RPMI7951 (cell line): ENCODE measurements at regions not wholly inside any gene's neighbourhood (a gene's known extent, or its start where the extent isn't known, plus 50 kb on each side); places are given as distances from the start of the nearest gene placed in this dataset.

ENCODE experiments used
- DNase-seq: peaks from one replicate; pipeline ENCODE4 v3.0.0-alpha.2; 2012; ENCODE audit warnings: low read depth

DNA sequence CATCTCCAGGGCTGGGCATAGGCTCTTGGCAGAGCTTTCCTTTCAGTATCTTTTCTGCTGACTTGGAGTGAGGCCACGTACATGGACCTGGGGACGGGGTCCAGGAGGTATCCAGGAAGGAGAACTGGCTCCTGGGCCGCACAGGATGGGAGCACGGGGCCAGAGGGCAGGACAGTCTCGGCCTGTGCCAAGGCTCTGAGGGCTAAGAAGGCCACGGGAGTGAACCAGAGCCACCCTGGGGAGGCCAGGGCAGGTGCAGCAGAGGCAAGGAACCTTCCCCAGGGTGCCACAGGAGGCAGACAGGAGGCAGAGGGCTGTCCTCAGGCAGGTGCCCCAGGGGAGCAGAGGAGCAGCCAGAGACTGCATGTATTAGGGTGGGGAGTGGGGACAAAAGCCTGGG, 50.3 kb downstream of the PLXNA1 start:
- no peak for DNase-seq

DNA sequence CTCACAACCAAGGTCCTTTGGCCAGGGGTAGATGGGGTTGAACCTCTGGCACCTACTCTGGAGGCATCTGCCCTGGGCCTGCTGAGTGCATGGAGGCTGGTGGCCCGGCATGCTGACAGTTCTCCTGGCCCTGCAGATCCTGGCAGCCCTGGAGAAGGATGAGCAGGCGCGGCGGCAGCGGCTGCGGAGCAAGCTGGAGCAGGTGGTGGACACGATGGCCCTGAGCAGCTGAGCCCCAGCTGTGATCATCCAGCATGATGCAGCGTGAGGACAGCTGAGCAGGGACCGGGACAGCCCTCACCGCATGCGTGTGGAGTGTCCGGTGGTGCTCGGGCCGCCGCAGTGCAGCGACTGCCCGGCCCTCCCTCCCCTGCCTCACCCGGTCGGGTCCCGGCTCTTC, 50.9 kb downstream of the PLXNA1 start:
- DNase-seq: no peak

DNA sequence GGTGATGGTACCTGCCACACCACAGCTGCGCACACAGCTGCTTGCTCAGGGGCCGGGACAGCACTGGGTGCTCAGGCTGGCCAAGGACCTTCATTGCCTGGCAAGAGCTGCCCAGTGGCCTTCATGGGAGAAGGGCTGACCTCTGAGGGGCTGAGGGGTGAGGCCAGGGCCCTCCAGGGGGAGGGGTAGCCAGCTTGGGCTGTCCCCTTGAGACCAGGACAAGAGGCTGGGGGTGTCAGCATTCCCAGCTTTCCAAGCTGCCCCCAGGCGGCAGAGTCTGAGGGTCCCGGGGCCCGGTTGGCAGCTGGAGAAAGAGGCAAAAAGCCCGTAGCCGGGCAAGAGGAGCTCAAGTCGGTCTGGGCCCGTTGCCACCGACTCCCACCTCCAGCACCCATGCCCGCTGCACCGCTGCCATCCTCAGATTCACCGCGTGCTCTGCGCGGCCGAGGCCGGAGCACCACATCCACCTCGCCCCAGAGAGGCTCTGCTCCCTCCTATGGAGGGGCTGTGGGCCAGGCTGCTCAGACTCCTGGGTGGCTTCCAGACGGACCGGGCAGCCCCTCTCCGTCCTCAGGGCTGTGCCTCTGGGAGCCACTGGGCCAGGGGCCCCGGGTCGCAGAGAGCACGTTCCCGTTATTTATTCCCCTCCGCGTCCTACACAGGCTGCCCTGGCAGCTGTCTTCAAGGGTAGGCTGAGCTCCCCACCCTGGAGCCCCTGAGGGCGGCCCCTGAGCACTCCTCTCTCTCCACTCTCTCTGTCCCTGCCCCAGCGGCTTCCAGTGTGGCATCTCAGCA, 51.5 kb downstream of the PLXNA1 start:
- DNase-seq: no peak

DNA sequence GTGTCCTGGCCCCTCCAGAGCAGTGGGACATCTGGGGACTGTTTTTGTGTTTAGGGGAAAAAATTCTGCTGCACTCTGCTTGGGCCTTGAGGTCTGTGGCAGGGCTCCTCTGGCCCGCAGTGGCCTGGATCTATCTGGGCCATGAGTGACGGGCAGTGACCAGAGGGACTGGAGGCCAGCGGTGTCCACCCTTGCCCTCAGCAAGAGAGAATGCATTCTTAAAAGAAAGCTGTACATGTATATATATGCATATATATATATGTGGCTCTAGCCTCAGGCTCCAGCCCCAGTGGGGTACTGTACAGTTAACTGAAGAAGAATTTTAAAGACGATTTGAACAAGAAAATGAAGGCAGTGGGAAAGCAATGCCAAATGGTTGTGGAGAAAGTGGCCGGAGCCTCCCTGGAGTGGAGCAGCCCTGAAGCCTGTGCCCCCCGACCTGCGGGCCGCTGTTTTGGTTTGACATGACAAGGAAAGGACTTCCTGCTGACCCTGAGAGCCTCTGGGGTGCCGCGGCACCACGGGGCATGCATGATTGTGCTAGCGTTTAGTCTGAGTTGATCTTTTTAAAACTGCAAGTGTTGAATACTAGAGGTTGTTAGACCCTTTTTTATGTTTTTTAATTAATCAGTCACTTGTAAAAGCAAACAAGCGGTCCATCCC, 52.2 kb downstream of the PLXNA1 start:
- DNase-seq: no peak

DNA sequence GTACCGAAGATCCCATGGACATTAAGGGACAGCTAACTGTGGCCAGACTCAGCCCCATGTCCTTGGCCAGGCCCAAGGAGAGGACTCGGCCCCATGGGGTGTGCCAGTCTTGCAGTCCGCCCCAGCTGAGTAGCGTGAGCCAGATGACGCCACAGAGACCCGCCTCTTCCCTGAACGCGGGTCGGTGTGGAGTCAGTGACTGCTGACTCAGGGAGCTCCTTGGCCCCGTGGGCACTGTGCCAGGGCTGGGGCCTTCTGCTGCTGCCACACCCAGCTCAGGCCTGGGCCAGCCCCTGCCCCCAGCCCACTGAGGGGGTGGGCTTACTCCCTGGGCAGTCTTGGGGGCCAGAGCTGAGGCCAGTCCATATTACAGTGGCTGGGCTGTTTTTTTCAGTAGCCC, 52.8 kb downstream of the PLXNA1 start:
- peak; percentile 78 for DNase-seq

DNA sequence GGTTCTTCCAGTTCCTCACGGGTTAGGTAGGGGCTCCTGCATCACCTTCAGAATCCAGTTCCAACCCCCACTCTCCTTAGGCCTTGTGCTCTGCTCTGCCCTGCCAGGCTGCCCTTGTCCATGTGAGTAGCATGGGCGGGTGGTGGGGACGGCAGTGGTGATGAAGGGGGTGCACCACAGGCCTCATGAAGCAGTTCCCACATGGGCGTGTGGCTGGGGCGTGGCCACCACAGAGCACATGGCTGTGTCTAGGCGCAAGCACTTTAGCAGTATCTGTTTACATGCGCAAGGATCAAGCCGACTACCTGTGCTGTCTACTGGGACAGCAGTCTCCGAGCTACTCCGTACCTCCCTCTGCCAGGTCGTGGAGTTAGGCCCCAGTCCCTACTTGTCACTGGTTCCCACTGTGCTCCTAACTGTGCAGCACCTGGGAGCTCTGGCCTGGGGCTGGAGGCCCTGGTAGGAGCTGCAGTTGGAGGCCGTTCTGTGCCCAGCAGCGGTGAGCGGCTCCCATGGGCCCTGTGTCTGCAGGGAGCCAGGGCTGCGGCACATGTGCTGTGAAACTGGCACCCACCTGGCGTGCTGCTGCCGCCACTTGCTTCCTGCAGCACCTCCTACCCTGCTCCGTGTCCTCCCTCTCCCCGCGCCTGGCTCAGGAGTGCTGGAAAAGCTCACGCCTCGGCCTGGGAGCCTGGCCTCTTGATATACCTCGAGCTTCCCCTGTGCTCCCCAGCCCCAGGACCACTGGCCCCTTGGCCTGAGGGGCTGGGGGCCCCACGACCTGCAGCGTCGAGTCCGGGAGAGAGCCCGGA, 53.5 kb downstream of the PLXNA1 start:
- no peak for DNase-seq

DNA sequence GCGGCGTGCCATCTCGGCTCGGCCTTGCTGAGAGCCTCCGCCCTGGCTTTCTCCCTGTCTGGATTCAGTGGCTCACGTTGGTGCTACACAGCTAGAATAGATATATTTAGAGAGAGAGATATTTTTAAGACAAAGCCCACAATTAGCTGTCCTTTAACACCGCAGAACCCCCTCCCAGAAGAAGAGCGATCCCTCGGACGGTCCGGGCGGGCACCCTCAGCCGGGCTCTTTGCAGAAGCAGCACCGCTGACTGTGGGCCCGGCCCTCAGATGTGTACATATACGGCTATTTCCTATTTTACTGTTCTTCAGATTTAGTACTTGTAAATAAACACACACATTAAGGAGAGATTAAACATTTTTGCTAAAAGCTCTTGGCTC, 54.1 kb downstream of the PLXNA1 start:
- DNase-seq: no peak

DNA sequence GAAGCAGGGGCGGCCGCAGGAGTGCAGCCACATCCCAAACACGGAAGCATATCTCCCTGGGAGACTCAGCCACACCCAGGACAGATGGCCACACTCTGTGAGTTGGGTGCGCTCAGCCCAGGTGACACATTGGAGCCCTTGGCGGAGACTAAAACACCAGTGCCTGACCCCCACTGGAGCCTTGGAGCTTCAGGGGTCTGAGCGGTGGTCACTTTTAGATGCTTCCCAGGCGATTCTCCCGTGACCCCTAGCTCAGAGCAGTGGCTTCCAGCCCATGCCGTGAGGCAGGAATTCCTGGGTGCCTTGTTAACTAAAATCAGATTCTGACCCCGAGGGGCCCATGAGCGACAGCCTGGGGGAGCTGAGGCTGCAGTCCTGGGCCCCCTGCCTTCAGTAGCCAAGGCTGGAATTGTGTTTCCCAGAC, 54.5 kb downstream of the PLXNA1 start:
- no peak for DNase-seq

DNA sequence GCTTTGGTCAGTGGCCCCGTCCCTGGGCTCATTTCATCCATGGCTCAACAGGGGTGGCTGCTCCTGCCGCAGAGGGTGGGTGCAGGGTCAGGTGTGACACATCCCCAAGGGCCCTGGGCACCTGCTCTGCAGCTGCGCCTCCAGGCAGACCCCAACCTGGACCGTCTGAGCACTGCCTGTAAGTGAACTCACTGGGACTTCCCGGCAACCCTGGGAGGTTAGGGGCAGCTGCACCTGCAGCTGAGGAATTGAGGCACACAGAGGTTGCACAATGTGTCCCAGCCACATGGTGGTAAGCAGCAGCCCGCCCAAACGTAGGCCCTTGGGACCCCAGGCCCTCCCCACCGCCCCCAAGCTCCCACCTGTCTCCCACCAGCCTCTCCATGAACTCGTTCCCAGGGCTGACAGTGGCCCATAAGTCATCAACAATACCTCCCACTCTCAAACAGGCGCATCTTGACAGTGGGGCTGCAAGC, 55.1 kb downstream of the PLXNA1 start:
- no peak for DNase-seq

DNA sequence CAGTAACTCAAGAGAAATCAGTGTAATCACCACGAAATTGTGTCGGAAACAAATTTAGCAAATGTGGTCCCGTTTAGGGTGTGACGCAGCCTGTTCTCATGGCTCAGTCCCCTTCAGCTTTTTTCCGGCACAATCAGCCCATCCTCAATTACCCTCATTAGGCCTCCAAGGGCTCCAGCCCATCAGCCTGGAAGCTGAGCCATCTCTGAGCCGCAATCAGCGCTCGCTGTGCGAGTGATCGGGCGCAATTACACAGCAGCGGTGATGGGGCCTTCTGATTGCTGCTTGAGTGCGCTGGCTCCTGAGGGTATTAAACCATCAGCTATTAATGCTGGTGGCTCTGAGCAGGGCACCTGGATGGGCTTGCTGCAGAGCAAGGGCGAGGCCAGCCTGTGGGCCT, 55.6 kb downstream of the PLXNA1 start:
- DNase-seq: no peak

DNA sequence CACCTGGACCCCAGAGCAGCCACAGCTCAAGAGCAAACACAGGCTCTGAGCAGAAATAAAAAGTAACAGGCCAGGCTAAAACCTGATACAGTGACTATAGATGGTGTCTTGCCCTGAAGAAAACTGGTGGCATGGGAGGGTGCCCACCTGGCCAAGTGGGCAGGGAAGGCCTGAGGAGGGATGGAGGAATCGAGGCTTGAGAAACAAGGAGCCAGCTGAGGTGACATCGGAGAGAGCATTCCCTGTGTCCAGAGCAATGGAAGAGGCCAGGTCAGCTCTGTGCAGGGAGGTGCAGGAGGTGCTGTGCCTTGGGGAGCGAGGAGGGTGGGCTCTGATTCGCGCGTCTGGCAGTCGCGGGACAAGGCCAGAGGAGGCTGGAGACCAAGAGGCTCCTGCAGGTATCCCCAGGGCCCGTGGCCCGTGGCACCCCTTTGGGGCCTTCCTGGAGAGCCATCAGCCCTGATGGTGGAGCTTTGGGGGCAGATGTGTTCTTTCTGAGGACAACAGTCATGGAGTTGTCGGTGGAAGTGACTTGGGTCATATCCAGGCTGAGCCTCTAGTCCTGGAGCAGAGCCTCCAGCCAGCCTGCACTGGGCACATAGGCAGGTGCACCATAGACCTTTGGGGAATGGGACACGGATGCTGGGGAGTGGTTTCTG, 56.1 kb downstream of the PLXNA1 start:
- no peak for DNase-seq

DNA sequence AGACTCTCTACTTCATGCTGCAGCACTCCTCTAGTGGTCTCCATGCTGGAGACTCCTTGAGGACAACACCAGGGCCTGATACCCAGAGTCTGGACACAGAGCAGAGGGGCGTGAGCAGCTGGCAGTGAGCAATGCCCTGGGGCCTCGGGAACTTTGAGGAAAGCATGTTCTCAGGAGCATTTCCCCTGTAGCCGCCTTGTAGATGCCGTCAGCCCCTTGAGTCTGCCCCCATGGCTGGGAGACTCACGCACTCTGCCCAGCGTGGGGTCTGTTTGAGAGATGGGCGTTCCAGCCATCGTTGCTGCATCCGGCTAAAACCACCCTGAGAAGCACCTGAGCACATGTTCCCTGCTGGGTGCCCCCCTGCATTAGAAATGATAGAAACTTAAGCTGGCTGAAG, 56.8 kb downstream of the PLXNA1 start:
- DNase-seq: no peak

DNA sequence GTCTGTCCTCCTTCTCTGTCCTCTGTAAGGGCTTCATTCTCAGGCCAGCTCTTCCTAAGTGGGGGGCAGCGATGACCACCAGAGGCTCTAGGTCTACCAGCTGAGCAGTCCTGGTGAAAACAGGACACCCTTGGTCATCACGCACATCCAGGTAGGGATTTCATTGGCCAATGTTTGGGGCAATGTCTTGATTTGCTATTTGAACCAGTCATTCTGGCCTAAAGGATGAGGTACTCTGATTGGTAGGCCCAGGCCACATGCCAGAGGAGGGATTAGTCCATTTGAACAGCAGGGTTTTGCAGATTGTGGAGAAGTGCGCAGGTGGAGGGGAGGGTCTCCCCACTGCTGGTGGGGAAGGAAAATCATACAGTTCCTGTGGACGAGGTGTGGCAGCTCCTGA, 57.3 kb downstream of the PLXNA1 start:
- DNase-seq: no peak

DNA sequence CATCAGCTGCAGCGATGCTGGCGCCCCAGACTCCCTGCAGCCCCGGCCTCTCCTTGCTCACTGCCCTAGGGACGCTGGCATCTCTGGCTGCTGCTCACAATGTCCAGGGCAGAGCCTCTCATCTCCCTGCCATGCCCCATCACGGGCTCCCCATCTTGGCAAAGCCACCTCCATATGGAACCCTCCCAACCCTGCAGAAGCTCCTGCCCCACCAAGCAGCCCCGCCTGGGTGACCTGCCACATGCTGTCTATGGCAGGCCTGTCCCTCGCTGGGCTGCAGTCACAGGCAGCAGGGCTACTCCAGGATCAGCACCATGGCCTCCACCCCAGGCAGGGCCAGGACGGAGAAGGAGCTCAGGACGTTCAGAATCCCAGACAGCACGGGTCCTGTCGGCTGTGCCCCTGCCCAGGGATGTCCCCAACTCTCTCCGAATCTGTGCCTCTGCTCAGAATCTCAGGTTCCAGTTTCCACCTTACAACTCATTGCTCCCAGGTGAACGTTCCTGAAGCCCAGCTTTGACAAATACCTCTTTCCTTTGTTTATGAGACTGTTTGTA, 58.4 kb downstream of the PLXNA1 start:
- no peak for DNase-seq

DNA sequence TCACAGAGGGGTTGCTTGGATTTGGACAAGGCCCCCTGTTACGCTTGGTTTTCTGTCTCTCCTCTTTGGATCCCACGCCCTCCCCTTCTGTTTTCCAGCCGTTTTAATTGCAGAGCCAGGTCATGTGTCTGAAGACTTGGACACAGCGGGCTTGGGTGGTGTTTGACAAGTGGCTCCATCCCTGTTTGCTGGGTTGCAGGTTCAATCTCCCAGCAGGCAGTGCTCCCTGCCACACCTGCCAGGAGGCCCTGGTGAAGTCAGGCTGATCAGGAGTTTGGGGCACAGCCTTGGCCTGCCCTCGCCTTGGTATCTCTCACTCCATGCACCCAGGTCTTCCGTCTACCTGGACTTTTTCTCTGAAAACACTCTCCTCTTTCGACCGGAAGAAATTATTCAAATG, 59.0 kb downstream of the PLXNA1 start:
- no peak for DNase-seq

DNA sequence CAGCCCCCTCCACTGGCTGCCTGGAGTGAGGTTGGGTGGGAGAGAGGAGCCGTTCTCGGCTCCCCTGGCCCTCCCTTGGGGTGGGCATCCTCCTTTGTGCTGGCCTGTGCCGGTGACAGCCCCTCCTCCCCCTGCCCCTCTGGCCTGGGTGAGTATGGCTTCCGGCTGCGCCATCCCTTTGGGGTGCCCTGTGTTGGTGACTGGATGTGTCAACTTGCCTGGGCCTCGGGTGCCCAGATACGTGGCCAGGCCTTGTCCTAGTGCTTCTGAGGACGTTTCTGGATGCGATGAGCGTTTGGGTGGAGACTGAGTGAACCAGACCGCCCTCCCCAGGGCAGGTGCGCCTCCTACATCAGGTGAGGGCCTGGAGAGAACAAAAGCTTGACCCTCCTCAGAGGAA, 59.7 kb downstream of the PLXNA1 start:
- no peak for DNase-seq

DNA sequence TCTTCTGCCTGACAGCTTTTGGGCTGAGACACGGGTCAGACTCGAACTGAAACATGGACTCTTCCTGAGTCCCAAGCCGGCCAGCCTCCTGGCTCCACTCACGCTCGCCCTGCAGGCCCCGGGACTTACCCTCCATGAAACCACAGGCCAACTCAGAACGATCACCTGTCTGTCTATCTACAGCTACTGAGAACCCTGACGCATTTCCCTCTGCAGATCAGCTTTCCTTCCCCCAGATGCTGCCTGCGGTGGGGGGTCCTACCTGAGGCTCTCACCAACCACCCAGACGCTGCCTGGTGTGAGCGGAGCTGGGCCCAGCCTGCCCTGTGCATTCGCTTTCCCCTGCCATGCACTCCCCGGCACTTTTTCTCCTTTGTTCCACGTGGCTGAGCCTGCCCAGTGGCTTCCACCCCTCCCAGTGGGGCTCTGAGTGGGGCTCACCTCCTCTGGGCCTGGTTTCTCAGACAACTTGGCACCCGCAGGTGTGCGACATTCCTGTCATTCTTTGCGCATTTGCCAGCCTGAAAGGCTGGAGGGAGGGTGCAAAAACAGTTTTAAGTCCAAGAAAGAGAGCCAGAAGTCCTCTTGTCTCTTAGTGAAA, 60.2 kb downstream of the PLXNA1 start:
- DNase-seq: no peak

DNA sequence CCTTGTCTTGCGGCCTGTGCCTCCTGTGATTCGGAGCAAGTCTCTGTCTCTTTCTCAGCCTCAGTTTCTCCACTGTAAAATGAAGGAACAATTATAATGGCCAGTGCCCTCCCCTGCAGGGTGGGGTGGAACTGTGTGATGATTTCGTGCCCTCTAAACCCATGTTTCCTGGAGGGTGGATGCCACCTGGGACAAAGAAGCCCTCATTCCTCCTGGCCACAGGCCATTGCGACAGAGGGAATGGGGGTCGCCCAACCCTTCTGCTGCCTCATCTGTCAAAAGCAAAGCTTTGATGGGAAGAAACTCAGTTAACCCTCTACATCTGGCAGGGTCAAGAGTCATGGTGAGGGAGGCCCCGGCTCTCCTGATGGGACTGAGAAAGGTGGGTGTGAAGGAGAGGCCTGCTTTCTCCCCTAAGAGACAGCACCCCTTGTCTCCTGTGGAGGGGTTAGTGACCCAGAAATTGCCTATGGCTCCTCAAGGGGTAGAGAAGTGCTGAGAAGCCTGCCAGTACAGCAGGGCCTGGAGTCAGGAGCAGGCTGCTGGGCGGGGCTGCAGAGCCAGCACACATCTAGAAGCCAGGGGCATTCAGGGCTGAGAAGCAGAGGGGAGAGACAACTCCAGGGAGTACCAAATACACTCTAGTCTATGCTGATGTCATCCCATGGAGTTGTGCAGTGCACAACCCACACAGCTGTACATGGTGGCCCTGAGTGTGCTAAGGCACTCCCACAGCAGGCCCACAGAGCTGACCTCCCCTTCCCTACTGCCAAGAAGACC, 61.0 kb downstream of the PLXNA1 start:
- no peak for DNase-seq

DNA sequence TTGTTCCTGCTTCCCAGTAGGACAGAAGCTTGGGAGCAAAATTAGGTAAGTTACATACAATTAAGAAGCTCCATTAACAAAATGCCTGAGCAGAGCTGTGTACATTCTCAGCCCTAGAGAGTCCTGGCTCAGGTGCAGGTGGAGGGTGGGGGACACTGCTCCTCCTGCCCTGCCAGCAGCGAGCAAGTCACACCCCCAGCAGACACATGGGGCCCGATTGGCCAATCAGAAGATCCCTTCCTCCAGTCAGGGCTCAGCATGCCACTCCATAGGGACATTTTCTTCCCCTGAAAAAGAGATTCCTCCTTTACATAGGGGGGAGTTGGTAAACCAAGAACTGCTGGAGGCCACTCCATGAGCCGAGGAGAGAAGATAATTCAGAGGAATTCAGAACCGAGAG, 62.1 kb downstream of the PLXNA1 start:
- DNase-seq: peak; percentile 52

DNA sequence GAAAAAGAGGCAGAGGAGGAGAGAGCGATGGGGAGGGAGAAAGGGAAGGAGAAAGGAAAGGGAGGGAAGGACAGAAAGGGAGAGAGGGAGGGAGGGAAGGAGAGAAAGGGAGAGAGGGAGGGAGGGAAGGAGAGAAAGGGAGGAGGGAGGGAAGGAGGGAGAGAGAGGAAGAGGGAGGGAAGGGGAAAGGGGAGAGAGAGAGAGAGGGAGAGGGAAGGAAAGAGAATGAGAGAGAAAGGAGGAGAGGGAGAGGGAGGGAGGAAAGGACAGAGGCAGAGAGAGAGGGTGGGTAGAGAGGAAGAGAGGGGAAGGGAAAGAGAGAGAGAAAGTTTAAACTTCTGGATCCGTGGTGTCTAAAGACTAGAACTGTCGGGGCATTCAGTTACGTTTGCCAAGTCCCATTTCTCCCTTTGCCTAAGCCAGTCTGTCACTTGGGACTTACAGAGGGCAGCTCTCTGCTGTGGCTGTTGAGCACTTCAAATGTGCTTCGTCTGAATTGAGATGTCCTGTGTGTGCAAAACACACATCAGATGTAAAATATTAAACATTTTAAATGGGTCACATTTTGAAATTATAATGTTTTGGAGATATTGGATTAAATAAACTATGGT, 62.6 kb downstream of the PLXNA1 start:
- DNase-seq: no peak
